Brain microvascular endothelial cell (primary cell): ENCODE measurements at regions not wholly inside any gene's neighbourhood (a gene's known extent, or its start where the extent isn't known, plus 50 kb on each side); places are given as distances from the start of the nearest gene placed in this dataset.

ENCODE experiments used
- DNase-seq: peaks from one replicate; pipeline ENCODE4 v3.0.0-alpha.2; 2020
- H3K27ac ChIP-seq: fragments of 250-450 bp; sonication (Bioruptor Pico); 2 replicates; pipeline ENCODE4 v1.5.1; 2020; ENCODE audit warnings: mild to moderate bottlenecking, moderate library complexity
- H3K27me3 ChIP-seq: fragments of 250-450 bp; sonication (Bioruptor Pico); replicated peaks from 2 replicates; pipeline ENCODE4 v1.5.1; 2020; ENCODE audit warnings: mild to moderate bottlenecking
- H3K36me3 ChIP-seq: fragments of 250-450 bp; sonication (Bioruptor Pico); replicated peaks from 2 replicates; pipeline ENCODE4 v1.5.1; 2020; ENCODE audit warnings: mild to moderate bottlenecking
- H3K4me3 ChIP-seq: 2 replicates; pipeline ENCODE4 v1.5.1; 2011; ENCODE audit warnings: low read depth, mild to moderate bottlenecking, control low read depth, low read length, moderate library complexity
- in situ Hi-C: cut with HindIII; loops from 2 replicates; pipeline ENCODE4 v1.10.0; 2017; ENCODE audit warnings: low sequenced_read_pairs, low pct_ligation_motif_present
- TF ChIP-seq, protein P1 (sequence below): IDR thresholded peaks from 2 replicates; pipeline ENCODE4 v1.5.1; 2011; ENCODE audit warnings: low read depth, mild to moderate bottlenecking, moderate library complexity, low read length, control low read depth, inconsistent platforms; ENCODE audit errors: missing control alignments

DNA sequence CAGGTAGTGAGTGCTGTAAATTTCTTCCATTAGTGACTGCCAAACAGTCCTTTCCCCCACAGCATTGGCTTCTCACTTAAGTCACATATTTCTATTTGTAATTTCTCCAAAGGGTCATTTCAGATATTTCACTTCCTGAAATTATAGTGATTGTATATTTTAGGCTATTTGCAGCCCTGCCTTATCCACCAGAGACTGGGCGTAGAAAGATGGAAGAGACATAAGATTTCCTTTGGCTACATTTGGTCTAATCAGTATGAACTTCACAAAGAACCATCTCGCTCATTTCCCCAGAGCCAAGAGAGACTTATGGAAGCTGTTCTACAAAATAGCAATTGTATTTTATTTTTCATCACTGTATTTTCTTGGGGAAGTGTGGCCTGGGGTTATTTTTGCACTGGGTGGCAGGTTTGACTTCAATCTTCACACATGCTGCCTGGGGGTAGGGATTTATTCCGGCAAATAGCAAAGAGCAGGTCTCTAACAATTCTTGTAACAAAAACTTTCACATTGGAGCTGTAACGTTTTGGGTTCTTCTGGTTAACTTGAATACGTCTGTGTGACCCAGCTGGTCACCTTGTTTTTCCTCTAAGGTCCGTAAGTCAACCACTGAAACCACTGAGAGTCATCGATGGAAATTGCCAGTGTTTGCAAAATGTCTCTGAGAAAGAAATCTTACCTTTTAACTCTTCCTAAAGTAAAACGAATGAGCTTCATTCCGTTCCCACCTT is 170.6 kb upstream of the SERPINE2 start:
- H3K27me3 ChIP-seq, result no peaks in the 10 kb centered on the region
- in situ Hi-C loops, result no loop called here
- H3K4me3 ChIP-seq, result no peak overlapping the region

DNA sequence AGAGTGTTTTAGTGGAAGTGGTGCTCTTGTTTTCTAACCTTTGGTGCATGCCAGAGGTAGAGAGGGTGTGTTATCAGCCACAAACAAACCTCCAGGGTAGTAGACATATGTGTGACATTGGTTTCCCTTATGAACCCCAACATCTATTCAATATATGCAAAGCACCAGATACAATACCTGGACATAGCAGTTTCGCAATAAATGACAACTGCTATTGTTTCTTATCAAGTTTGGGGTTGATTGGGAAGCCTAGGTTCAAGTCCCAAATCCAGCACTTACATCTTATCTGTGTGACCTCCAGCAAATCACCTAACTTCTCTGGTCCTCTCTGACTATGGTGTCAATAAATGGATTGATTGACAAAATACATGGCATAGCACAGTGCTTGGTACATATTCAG is 169.4 kb upstream of the SERPINE2 start:
- H3K36me3 ChIP-seq, result no peaks in the 10 kb centered on the region
- DNase-seq, result no peak
- H3K27me3 ChIP-seq, result no peaks in the 10 kb centered on the region
- in situ Hi-C loops, result no loop called here
- TF ChIP-seq, protein P1, sequence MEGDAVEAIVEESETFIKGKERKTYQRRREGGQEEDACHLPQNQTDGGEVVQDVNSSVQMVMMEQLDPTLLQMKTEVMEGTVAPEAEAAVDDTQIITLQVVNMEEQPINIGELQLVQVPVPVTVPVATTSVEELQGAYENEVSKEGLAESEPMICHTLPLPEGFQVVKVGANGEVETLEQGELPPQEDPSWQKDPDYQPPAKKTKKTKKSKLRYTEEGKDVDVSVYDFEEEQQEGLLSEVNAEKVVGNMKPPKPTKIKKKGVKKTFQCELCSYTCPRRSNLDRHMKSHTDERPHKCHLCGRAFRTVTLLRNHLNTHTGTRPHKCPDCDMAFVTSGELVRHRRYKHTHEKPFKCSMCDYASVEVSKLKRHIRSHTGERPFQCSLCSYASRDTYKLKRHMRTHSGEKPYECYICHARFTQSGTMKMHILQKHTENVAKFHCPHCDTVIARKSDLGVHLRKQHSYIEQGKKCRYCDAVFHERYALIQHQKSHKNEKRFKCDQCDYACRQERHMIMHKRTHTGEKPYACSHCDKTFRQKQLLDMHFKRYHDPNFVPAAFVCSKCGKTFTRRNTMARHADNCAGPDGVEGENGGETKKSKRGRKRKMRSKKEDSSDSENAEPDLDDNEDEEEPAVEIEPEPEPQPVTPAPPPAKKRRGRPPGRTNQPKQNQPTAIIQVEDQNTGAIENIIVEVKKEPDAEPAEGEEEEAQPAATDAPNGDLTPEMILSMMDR, result no peak
- H3K4me3 ChIP-seq, result no peak overlapping the region
- H3K27ac ChIP-seq, result no peak overlapping the region

More for the DNA sequence above, 170.6 kb upstream of the SERPINE2 start:
- Histone ChIP-seq H3K36me3 (no peaks in the 10 kb centered on the region), H3K27ac (no peak overlapping the region)
- no peak for DNase-seq
- TF ChIP-seq, protein P1, result no peak

DNA sequence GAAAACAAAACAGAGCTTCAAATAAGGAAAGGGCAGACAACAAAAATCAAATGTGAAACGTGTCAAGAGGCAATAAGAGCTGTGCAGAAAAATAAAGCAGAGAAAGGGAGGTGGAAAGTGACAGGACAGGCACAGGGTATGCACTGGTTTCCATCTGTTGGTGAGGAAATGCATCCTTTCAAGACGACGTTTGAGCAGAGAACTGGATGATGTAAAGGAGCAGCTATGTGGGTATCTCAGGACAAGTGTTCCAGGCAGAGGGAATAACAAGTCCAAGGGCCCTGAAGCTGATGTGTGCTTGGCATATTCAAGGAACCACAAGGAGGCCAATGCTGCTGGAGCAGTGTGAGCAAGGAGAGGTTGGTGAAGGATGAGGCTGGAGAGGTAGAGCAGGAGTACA is 168.9 kb upstream of the SERPINE2 start:
- no peak for DNase-seq
- in situ Hi-C loops, result no loop called here

DNA sequence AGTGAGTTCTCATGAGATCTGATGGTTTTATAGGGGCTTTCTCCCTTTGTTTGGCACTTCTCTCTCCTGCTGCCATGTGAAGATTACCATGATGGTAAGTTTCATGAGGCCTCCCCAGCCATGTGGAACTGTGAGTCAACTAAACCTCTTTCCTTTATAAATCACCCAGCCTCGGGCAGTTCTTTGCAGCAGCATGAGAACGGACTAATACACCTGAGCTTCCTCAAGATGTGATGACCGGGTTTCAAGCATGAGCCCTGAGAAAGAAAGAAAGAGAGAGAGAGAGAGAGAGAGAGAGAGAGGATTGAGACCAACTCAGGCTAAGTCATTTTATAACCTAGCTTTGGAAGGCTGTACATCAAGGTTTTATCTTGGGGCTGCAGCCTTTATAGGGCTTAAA is 167.7 kb upstream of the SERPINE2 start:
- no peak for DNase-seq
- TF ChIP-seq, protein P1, result no peak
- Histone ChIP-seq H3K27ac (no peak overlapping the region), H3K4me3 (no peak overlapping the region), H3K27me3 (no peaks in the 10 kb centered on the region), H3K36me3 (no peaks in the 10 kb centered on the region)
- in situ Hi-C loops, result no loop called here

More for the DNA sequence above, 168.9 kb upstream of the SERPINE2 start:
- Histone ChIP-seq H3K27me3 (no peaks in the 10 kb centered on the region), H3K4me3 (no peak overlapping the region), H3K36me3 (no peaks in the 10 kb centered on the region), H3K27ac (no peak overlapping the region)
- TF ChIP-seq, protein P1, result no peak

DNA sequence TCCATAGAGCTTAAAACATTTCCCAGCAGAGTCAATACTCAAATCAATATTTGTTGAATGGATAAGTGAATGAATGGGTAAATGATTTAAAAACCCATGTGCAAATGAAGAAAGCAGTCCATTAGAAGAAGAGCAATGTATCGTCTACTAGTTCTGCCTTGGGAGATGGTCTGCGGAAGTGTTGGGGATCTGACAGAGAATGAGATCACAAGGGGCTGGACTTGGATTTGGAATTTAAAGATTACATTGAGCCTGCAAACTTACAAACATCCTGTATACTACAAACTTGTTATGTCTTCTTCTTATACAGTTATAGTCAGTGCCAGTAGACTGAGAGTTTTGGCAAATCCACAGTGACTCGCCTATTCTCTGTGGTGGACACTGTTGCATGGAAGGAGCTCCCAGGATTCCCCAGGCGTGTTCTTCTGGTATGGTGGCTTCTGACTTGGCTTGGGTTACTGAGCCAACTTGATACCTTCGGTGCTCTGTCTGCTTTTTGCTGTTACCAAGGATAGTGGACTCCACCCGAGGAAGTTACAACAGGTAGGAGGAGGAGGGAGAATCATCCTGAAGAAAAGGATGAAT is 163.3 kb upstream of the SERPINE2 start:
- H3K27me3 ChIP-seq, result no peaks in the 10 kb centered on the region
- no peak overlapping the region for H3K4me3 ChIP-seq
- no peak overlapping the region for H3K27ac ChIP-seq
- DNase-seq, result no peak
- no peaks in the 10 kb centered on the region for H3K36me3 ChIP-seq
- TF ChIP-seq, protein P1, result no peak
- in situ Hi-C loops, result no loop called here
